NCI-H1930 (cell line): ENCODE measurements at regions not wholly inside any gene's neighbourhood (a gene's known extent, or its start where the extent isn't known, plus 50 kb on each side); places are given as distances from the start of the nearest gene placed in this dataset.

ENCODE experiments used
- DNase-seq, 2 experiments: peaks; one replicate each; lab custom pipeline; 2025; lab: John Stamatoyannopoulos, UW

- no peak for DNase-seq
These were observed 186.5 kb upstream of the LHX5 start for GRCh38 chr12:113658006-113658655.

DNA sequence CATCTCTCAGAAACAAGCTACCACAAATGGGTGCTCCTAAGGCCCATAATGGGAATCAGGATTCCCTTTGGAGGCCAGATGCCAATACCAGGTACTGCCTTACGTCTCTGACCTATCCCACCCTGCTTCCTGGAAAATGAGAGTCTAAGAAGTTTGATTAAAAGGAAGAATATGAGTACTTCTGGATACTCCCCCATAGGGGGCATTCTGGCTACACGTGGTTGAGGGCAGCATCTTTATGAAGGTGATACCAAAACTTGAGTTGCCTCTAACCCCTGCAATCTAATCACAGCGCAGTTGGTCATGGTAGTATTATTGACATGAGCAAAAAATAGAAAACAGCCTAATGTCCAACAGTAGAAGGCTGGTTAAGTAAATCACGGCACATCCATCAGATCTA is 184.2 kb upstream of the LHX5 start:
- no peak for DNase-seq

DNA sequence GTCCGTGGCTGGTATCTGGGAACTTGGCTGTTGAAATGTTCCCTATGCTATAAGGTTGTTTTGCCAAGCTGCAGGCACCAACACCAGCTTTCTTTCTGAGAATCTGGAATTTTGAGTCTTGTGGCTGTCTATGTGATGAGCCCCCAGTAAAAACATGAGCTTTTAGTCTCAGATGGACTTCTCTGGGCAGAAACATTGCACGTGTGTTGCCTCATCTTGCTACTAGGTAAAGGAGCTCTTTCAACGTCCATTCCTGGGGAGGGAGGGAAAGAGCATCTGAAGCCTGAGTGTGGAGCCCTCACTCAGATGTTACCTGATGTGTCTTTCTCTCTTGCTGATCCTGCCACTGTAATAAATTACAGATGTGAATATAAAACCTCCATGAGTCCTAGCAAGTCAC is 183.8 kb upstream of the LHX5 start:
- DNase-seq = no peak

DNA sequence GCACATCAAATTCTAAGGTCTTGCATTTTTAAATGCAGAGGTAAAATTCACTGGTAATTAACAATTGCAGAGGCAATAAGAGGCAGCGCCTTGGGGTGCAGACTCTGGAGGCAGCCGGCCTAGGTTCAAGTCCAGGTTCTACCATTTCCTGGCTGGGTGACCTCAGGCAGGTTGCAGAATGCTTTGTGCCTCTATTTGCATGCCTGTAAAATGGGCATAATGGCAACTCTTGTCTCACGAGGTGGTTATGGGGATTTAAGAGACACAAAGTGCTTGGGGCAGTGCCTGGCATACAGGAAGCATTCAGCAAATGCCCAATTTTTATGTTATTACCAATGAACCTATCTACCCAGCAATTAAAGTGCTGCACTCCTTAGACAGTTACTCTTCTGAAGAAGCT is 180.0 kb upstream of the LHX5 start:
- DNase-seq = no peak

DNA sequence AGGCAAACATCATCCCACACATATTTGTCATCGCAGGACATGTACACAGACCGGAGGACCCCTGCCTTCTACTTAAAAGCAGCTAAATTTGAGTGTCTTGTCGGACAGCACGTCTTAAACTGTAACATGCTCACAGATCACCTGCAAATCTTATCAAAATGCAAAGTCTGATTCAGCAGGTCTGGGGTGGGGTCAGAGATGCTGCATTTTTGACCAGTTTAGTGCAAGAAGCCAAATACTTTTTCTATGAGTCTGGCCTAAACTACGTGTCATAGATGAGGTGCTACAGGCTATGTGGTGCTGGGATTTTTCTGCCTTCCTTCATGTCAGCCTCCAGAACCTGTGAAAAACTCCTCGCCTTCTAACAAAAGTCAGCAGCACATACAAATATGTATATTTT is 178.8 kb upstream of the LHX5 start:
- no peak for DNase-seq

GRCh38 chr12:113649256-113649830 is 177.7 kb upstream of the LHX5 start:
- DNase-seq = no peak

DNA sequence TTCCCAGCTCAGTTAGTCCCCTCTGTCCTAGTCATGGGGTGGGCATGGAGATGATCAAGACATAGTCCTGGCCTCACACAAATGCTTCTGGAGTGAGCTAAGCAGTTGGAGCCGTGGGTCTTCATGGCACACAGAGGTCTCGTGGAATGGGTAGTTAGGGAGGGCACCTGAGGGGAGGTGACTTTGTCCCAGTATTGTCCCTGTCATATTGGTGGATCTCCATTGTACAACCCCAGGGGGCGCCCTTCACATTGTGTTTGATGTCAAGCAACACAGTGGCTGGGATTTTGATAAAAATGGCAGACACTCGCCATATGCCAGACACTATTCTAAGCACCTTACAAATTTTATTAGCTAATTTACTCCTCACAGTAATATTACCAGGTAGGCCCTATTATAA is 175.4 kb upstream of the LHX5 start:
- peak in 1 of 2 experiments; percentile 13 for DNase-seq

DNA sequence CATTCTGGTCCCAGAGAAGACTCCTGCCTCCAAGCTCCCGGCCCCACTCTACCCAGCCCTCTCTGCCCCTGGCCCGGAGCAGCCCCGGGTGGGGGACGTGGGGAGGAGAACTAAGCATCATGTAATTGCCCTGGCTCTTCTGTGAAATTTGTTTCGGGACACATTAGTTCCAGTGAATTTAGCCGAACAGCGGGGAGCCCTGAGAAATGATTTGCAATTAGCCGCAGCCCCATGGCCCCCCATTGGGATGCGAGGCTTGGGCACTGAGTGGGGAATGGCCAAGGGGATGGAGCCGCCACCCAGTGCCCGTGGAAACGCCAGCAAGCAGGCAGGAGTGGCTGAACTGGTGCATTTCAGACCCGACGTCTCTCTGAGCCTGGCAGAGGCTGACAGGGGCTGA is 173.9 kb upstream of the LHX5 start:
- no peak for DNase-seq

DNA sequence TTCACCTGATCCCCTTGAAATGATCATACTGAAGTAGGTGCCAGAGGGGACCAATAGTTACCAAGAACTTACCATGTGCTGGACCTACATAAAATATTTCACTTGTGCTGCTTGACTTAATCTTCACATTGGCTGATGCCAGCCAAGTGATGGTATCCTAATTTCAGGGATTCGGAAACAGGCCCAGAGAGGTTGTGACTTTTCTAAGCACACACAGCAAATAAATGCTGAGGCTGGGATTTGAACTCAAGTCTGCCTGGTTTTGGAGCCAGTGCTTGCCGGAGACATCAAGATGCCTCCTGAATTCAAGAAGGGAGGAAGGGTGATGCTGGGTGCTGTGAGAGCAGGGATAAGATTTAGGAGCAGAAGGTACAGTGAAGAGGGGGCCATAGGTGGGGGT is 173.5 kb upstream of the LHX5 start:
- no peak for DNase-seq

GRCh38 chr12:113643177-113643974 is 171.7 kb upstream of the LHX5 start:
- no peak for DNase-seq

- DNase-seq = no peak
These were observed 171.0 kb upstream of the LHX5 start for GRCh38 chr12:113642672-113643071.

GRCh38 chr12:113642216-113642615 is 170.5 kb upstream of the LHX5 start:
- no peak for DNase-seq

- no peak for DNase-seq
These were observed 169.9 kb upstream of the LHX5 start for GRCh38 chr12:113641426-113642030.

- no peak for DNase-seq
These were observed 169.2 kb upstream of the LHX5 start for GRCh38 chr12:113640837-113641236.

GRCh38 chr12:113639474-113639873 is 167.8 kb upstream of the LHX5 start:
- DNase-seq = no peak

- no peak for DNase-seq
These were observed 166.7 kb upstream of the LHX5 start for GRCh38 chr12:113638460-113638775.

DNA sequence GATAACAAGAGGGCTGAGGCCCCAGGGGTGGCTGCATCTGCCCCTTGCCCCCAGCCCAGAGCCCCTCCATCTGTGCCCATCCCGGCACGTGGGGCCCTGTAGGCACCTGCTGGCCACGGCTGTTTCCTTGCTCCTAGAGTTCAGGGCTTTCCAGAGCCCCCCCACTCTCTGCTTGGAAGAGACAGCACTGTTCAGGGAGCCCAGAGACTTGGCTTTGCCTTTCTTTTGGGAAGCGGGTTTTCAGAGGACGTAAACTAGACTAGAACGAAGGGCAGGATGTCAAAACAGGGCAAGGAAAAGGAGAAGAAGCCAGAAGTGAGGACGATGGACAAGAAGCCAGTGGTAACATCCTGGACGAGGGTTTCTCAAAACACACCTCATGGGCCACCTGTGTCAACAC is 163.3 kb upstream of the LHX5 start:
- no peak for DNase-seq

DNA sequence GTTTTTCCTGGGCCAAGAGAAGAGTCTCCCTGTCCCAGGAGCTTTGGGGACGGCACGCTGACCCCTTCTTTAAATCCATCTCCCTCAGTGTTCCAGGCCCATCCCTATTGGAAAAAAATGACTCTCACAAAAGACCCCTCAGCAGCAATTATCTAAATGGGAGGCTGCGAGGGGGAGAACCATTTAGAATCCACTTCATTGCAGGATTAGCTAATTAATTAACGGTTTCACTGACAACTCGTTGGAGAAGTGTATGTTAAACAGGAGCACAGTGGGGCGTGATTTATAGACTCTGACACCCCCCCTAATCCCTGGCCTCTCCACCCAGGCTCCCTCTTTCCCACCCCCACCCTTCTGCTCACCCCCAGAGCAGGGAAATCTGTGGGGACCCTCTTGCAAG is 162.8 kb upstream of the LHX5 start:
- DNase-seq = no peak

- no peak for DNase-seq
These were observed 162.1 kb upstream of the LHX5 start for GRCh38 chr12:113633678-113634332.

GRCh38 chr12:113630625-113631024 is 159.0 kb upstream of the LHX5 start:
- DNase-seq = no peak

DNA sequence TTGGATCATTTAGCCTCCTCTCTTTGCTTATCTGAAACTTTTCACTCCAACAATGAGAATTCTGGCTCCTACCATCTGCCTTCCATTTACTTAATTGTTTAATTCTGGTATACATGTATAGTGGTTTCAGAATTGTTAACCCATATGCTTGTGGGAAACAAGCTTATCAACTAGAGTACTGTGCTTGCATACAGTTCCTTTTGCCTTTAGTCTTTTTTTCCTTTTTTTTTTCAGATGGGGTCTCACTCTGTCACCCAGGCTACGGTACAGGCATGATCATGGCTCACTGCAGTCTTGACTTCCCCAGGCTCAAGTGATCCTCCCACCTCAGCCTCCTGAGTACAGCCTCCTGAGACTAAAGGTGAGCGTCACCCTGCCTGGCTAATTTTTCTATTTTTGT is 153.8 kb upstream of the LHX5 start:
- DNase-seq = no peak

DNA sequence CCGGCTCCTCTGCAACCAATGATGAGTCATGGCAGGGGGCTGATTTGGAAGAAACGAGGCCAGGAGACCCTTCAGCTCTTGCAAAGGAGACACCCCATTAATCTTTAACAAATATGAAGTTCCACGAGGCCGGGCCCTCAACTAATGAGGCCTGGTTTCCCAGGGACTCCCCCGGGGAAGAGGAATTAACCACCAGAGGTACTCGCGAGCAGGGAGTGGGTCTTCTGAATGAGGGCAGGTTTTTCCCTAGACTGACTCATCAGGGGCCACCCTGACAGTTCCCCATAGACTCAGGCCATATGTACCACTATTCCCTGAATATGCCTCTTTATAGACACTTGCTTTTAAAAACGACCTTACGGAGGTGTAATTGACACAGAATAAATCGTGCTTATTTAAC is 150.7 kb upstream of the LHX5 start:
- DNase-seq = no peak
